ENCODE measurements at regions not wholly inside any gene's neighbourhood (a gene's known extent, or its start where the extent isn't known, plus 50 kb on each side); places are given as distances from the start of the nearest gene placed in this dataset.

- no peak for TF ChIP-seq TCF12 (IDR thresholded peaks at IDR 0.05; ENCODE audit: low read depth)
- no peak for TF ChIP-seq EP300 (IDR thresholded peaks at IDR 0.05; ENCODE audit: borderline replicate concordance)
- no peak for TF ChIP-seq TEAD4 (IDR thresholded peaks at IDR 0.05)
- no peak for TF ChIP-seq CEBPB (IDR thresholded peaks at IDR 0.05)
- no peak for TF ChIP-seq YY1 (IDR thresholded peaks at IDR 0.05; ENCODE audit: low read depth)
- no peak for TF ChIP-seq MAX (IDR thresholded peaks at IDR 0.05)
- TF ChIP-seq REST (IDR thresholded peaks at IDR 0.05; ENCODE audit: low read depth): no peak
- TF ChIP-seq TAF1 (IDR thresholded peaks at IDR 0.05; ENCODE audit: low read depth): no peak
- TF ChIP-seq EGR1 (IDR thresholded peaks at IDR 0.05): no peak
- TF ChIP-seq CREB1 (IDR thresholded peaks at IDR 0.05; ENCODE audit: low read depth): no peak
- no peak for TF ChIP-seq USF1 (IDR thresholded peaks at IDR 0.05)
These were observed 194.9 kb downstream of the CBLL2 start for GRCh38 chrX:22467571-22467970.
